ENCODE measurements at regions not wholly inside any gene's neighbourhood (a gene's known extent, or its start where the extent isn't known, plus 50 kb on each side); places are given as distances from the start of the nearest gene placed in this dataset.

DNA sequence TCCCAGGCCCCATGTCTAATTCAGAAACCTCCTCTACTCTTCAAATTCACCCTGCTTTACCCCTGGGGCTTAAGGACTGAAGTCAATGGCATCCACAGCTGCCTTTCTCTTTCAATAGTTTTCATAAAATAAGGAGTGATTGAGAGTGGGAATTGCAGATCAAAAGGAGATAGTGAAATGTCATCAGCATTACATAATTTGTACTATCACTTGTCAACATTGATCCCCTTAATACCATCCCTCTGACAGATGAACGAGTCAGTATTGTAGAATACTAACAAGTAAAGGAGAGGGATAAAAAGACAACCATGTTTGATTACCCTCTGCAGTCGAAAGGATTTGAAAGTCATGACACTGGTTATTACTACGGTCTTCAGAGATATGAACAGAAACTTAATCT, 212.4 kb downstream of the TMEM114 start:
- Histone ChIP-seq H3K4me3 (ENCODE audit: low read depth, low read length) (no peak overlapping the region), H3K27me3 (ENCODE audit: control insufficient read depth, insufficient read depth, low read length) (no peaks in the 10 kb centered on the region), H3K36me3 (ENCODE audit: control insufficient read depth, insufficient read depth, low read length) (no peaks in the 10 kb centered on the region)
- DNase-seq (ENCODE audit: low read depth), result no peak
- TF ChIP-seq, protein P1, sequence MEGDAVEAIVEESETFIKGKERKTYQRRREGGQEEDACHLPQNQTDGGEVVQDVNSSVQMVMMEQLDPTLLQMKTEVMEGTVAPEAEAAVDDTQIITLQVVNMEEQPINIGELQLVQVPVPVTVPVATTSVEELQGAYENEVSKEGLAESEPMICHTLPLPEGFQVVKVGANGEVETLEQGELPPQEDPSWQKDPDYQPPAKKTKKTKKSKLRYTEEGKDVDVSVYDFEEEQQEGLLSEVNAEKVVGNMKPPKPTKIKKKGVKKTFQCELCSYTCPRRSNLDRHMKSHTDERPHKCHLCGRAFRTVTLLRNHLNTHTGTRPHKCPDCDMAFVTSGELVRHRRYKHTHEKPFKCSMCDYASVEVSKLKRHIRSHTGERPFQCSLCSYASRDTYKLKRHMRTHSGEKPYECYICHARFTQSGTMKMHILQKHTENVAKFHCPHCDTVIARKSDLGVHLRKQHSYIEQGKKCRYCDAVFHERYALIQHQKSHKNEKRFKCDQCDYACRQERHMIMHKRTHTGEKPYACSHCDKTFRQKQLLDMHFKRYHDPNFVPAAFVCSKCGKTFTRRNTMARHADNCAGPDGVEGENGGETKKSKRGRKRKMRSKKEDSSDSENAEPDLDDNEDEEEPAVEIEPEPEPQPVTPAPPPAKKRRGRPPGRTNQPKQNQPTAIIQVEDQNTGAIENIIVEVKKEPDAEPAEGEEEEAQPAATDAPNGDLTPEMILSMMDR (IDR thresholded peaks at IDR 0.05; ENCODE audit: insufficient read depth, low read length, poor library complexity, severe bottlenecking), result no peak

- Histone ChIP-seq H3K4me3 (ENCODE audit: low read depth, low read length) (no peak overlapping the region), H3K27me3 (ENCODE audit: control insufficient read depth, insufficient read depth, low read length) (no peaks in the 10 kb centered on the region), H3K36me3 (ENCODE audit: control insufficient read depth, insufficient read depth, low read length) (no peaks in the 10 kb centered on the region)
- TF ChIP-seq, protein P1 (IDR thresholded peaks at IDR 0.05; ENCODE audit: insufficient read depth, low read length, poor library complexity, severe bottlenecking), result no peak
- no peak for DNase-seq (ENCODE audit: low read depth)
Measured at GRCh38 chr16:8376858-8377257, 213.5 kb downstream of the TMEM114 start.

- no peak overlapping the region for H3K4me3 ChIP-seq (ENCODE audit: low read depth, low read length)
- no peak for DNase-seq (ENCODE audit: low read depth)
- TF ChIP-seq, protein P1 (IDR thresholded peaks at IDR 0.05; ENCODE audit: insufficient read depth, low read length, poor library complexity, severe bottlenecking), result no peak
- no peaks in the 10 kb centered on the region for H3K36me3 ChIP-seq (ENCODE audit: control insufficient read depth, insufficient read depth, low read length)
- no peaks in the 10 kb centered on the region for H3K27me3 ChIP-seq (ENCODE audit: control insufficient read depth, insufficient read depth, low read length)
Measured at GRCh38 chr16:8376430-8376829, 213.9 kb downstream of the TMEM114 start.

- Histone ChIP-seq H3K27me3 (ENCODE audit: control insufficient read depth, insufficient read depth, low read length) (no peaks in the 10 kb centered on the region), H3K36me3 (ENCODE audit: control insufficient read depth, insufficient read depth, low read length) (no peaks in the 10 kb centered on the region), H3K4me3 (ENCODE audit: low read depth, low read length) (no peak overlapping the region)
- TF ChIP-seq, protein P1 (IDR thresholded peaks at IDR 0.05; ENCODE audit: insufficient read depth, low read length, poor library complexity, severe bottlenecking), result no peak
- no peak for DNase-seq (ENCODE audit: low read depth)
Measured at GRCh38 chr16:8375232-8375587, 215.1 kb downstream of the TMEM114 start.

GRCh38 chr16:8374586-8375231, 215.6 kb downstream of the TMEM114 start:
- Histone ChIP-seq H3K36me3 (ENCODE audit: control insufficient read depth, insufficient read depth, low read length) (no peaks in the 10 kb centered on the region), H3K27me3 (ENCODE audit: control insufficient read depth, insufficient read depth, low read length) (no peaks in the 10 kb centered on the region), H3K4me3 (ENCODE audit: low read depth, low read length) (no peak overlapping the region)
- DNase-seq (ENCODE audit: low read depth), result no peak
- TF ChIP-seq, protein P1 (IDR thresholded peaks at IDR 0.05; ENCODE audit: insufficient read depth, low read length, poor library complexity, severe bottlenecking), result no peak
